Activated CD4-positive, alpha-beta T cell treated with anti-CD3 and anti-CD28 coated beads, Interleukin-2, amount 10 ng/mL, durations not matched to agents 7 days and 5 days (primary cell): ENCODE measurements at regions not wholly inside any gene's neighbourhood (a gene's known extent, or its start where the extent isn't known, plus 50 kb on each side); places are given as distances from the start of the nearest gene placed in this dataset.

ENCODE experiments used
- CTCF ChIA-PET: fragments of 350-600 bp; sonication (Branson Sonifier 250); formaldehyde crosslinking; loops from one replicate; lab custom pipeline; 2021; ENCODE audit warnings: antibody characterized with exemption; lab: Charles Lee
- POLR2A ChIA-PET: fragments of 350-600 bp; sonication (Branson Sonifier 250); formaldehyde crosslinking; loops from one replicate; lab custom pipeline; 2021; ENCODE audit warnings: antibody characterized with exemption; lab: Charles Lee
- DNase-seq: peaks from one replicate; pipeline ENCODE4 v3.0.0-alpha.2; 2020
- H3K27ac Mint-ChIP-seq: one replicate; pipeline ENCODE4 v1.8.0; 2021; ENCODE audit warnings: mild to moderate bottlenecking, moderate library complexity, mixed read lengths
- H3K27me3 Mint-ChIP-seq: one replicate; pipeline ENCODE4 v1.8.0; 2021; ENCODE audit warnings: mixed read lengths
- H3K36me3 Mint-ChIP-seq: one replicate; pipeline ENCODE4 v1.8.0; 2021; ENCODE audit warnings: low read depth, mixed read lengths
- H3K4me1 Mint-ChIP-seq: one replicate; pipeline ENCODE4 v1.8.0; 2021; ENCODE audit warnings: mixed read lengths
- H3K4me3 Mint-ChIP-seq: one replicate; pipeline ENCODE4 v1.8.0; 2021; ENCODE audit warnings: mild to moderate bottlenecking, moderate library complexity, mixed read lengths
- H3K9me3 Mint-ChIP-seq: one replicate; pipeline ENCODE4 v1.8.0; 2021; ENCODE audit warnings: mixed read lengths

DNA sequence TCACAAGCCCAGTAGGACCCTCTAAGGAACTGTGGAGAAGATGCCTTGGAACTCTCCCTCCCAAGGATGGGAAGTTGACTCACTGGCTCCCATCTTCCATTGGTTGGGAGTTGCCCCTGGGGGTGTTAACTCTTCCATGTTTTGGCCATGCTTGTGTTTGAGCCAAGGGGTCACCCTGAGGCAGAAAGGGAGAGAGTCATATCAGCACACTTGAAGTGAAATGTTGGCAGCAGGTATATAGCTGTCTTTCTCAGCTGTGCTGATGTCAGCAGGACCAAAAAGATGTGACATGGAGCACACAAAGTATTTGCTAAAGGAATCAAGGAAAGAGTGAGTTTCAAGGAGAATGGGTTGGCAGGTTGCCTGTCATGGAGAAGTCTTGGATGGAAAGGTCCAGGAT lies 359.4 kb downstream of the RPS24 start:
- Mint-ChIP-seq H3K4me3 (no peak overlapping the region), H3K36me3 (no peaks in the 10 kb centered on the region), H3K9me3 (no peaks in the 10 kb centered on the region), H3K27me3 (no peaks in the 10 kb centered on the region), H3K27ac (no peak overlapping the region), H3K4me1 (no peaks in the 10 kb centered on the region)
- POLR2A ChIA-PET: no interaction called here
- no peak for DNase-seq
- CTCF ChIA-PET: no interaction called here

DNA sequence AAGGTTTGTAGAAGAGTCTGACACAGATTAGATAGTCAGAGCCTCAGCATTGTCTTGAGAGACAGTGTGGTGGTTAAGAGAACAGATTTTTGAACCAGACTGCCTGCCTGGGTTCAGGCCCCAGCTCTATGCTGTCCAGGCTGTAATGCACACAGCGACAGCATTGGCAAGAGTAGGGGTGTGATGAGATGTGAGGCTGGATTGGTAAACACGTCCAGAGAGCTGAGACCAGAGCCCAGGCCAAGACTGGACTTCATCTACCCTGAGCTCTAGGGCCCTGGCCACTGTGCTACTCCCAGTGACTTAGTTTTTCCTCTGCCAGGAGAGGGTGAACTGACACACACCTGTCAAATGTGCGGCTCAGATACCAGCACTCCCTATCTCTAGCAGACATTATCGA lies 360.4 kb downstream of the RPS24 start:
- H3K27ac Mint-ChIP-seq: no peak overlapping the region
- H3K27me3 Mint-ChIP-seq: no peaks in the 10 kb centered on the region
- POLR2A ChIA-PET: no interaction called here
- CTCF ChIA-PET: no interaction called here
- DNase-seq: no peak
- no peak overlapping the region for H3K4me3 Mint-ChIP-seq
- no peaks in the 10 kb centered on the region for H3K9me3 Mint-ChIP-seq
- no peaks in the 10 kb centered on the region for H3K4me1 Mint-ChIP-seq
- H3K36me3 Mint-ChIP-seq: no peaks in the 10 kb centered on the region

DNA sequence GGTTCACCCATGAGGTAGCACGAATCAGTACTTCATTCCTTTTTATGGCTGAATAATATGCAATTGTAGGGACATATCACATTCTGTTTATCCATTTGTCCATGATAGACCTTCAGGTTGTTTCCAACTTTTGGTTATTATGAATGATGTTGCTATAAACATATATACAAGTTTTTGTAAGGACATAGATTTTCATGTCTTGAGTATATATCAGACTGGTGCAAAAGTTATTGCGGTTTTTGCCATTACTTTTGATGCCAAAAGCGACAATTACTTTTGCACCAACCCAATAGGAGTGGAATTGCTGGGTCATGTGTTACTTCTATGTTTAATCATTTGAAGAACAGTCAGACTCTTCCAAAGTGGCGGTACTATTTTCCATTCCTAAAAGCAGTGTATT lies 361.5 kb downstream of the RPS24 start:
- POLR2A ChIA-PET: no interaction called here
- no peak for DNase-seq
- no peaks in the 10 kb centered on the region for H3K9me3 Mint-ChIP-seq

DNA sequence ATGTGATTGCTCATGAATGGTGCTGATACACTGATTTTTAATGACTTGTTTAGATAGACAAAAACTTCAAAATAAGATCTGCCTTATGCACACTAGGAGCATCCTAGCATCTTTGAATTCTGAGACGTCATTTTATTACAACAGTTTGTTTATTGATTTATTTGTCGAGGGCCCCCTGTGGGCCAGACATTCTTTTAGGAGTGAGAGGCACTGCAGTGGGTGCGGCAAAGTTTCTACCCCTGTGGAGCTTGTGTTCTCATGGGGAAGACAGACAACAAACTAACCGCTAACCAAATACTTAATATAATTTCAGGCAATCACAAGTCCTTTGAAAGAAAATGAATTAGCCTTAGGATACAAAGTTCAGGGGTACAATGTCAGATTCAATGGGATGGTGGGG lies 363.1 kb downstream of the RPS24 start:
- POLR2A ChIA-PET: no interaction called here
- Mint-ChIP-seq H3K27me3 (no peaks in the 10 kb centered on the region), H3K4me3 (no peak overlapping the region), H3K9me3 (no peaks in the 10 kb centered on the region), H3K4me1 (no peaks in the 10 kb centered on the region), H3K27ac (no peak overlapping the region), H3K36me3 (no peaks in the 10 kb centered on the region)
- CTCF ChIA-PET: interaction anchor here (1.6 kb wide), 1 partner anchor 10 kb away, joined by 3 read pairs; no protein-coding TSS in a partner anchor
- no peak for DNase-seq

More for the DNA sequence above, 361.5 kb downstream of the RPS24 start:
- Mint-ChIP-seq H3K4me3 (no peak overlapping the region), H3K4me1 (no peaks in the 10 kb centered on the region), H3K27me3 (no peaks in the 10 kb centered on the region), H3K36me3 (no peaks in the 10 kb centered on the region), H3K27ac (no peak overlapping the region)
- CTCF ChIA-PET: no interaction called here

GRCh38 chr10:78397786-78398185 lies 364.1 kb downstream of the RPS24 start:
- Mint-ChIP-seq H3K36me3 (no peaks in the 10 kb centered on the region), H3K4me1 (no peaks in the 10 kb centered on the region), H3K27me3 (no peaks in the 10 kb centered on the region), H3K9me3 (no peaks in the 10 kb centered on the region), H3K4me3 (no peak overlapping the region), H3K27ac (no peak overlapping the region)
- ChIA-PET POLR2A (no interaction called here), CTCF (interaction anchor here (0.6 to 1.6 kb wide), 2 partner anchors 9 to 11 kb away, joined by 3 to 5 read pairs; no protein-coding TSS in a partner anchor)
- DNase-seq: no peak

- no peak overlapping the region for H3K27ac Mint-ChIP-seq
- CTCF ChIA-PET: no interaction called here
- DNase-seq: no peak
Observed at GRCh38 chr10:78398382-78398781, 364.7 kb downstream of the RPS24 start.

DNA sequence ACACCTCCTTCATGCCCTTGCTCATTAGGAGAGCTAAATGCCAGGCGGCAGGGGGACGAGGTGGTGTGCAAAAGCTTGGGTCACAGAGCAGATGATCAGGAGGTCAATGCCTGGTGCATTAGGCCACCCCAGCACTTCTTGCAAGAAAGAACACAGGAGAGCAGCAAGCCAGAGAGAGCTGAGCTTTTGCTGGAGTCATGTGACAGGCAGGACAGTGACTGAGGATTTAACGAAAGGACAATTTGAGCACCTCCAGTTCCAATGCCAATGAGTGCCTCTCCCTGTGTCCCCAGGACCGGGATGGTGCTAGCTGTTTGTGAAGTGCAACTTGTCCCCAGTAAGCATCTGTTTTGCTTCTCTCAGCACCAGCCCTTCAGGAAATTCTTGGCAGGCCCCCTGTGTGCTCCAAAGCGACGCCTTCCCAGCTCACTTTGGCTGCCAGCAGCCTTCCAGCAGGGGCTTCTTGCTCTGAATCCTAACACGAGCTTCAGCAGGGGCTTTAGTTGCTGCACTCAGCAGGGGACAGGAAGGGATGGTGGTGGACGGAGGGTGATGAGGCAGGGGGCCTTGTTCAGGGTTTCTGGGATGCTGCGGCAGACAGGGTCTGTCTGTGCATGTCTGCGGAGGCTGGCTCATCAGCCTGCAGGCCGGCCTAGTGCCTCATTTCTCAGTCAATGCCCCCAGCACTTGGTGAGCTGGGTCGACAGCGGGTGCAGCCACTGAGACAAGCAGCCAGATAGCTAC lies 368.1 kb downstream of the RPS24 start:
- CTCF ChIA-PET: no interaction called here
- H3K9me3 Mint-ChIP-seq: no peaks in the 10 kb centered on the region
- POLR2A ChIA-PET: no interaction called here

More at GRCh38 chr10:78398382-78398781, 364.7 kb downstream of the RPS24 start:
- Mint-ChIP-seq H3K36me3 (no peaks in the 10 kb centered on the region), H3K4me1 (no peaks in the 10 kb centered on the region), H3K27me3 (no peaks in the 10 kb centered on the region), H3K9me3 (no peaks in the 10 kb centered on the region), H3K4me3 (no peak overlapping the region)
- POLR2A ChIA-PET: no interaction called here

GRCh38 chr10:78402591-78402990 lies 368.9 kb downstream of the RPS24 start:
- Mint-ChIP-seq H3K27me3 (peaks cover 14% of the 10 kb centered on the region), H3K9me3 (no peaks in the 10 kb centered on the region), H3K4me3 (no peak overlapping the region), H3K27ac (no peak overlapping the region), H3K36me3 (no peaks in the 10 kb centered on the region), H3K4me1 (peaks cover 4% of the 10 kb centered on the region)
- no peak for DNase-seq
- CTCF ChIA-PET: no interaction called here
- POLR2A ChIA-PET: no interaction called here

More for the DNA sequence above, 368.1 kb downstream of the RPS24 start:
- Mint-ChIP-seq H3K27me3 (peaks cover 12% of the 10 kb centered on the region), H3K27ac (no peak overlapping the region), H3K4me1 (peaks cover 1% of the 10 kb centered on the region), H3K36me3 (no peaks in the 10 kb centered on the region), H3K4me3 (no peak overlapping the region)
- no peak for DNase-seq

GRCh38 chr10:78403781-78404180 lies 370.1 kb downstream of the RPS24 start:
- Mint-ChIP-seq H3K36me3 (no peaks in the 10 kb centered on the region), H3K9me3 (no peaks in the 10 kb centered on the region), H3K27ac (no peak overlapping the region), H3K4me3 (no peak overlapping the region), H3K27me3 (peaks cover 14% of the 10 kb centered on the region), H3K4me1 (peaks cover 4% of the 10 kb centered on the region)
- CTCF ChIA-PET: no interaction called here
- DNase-seq: no peak
- POLR2A ChIA-PET: no interaction called here

DNA sequence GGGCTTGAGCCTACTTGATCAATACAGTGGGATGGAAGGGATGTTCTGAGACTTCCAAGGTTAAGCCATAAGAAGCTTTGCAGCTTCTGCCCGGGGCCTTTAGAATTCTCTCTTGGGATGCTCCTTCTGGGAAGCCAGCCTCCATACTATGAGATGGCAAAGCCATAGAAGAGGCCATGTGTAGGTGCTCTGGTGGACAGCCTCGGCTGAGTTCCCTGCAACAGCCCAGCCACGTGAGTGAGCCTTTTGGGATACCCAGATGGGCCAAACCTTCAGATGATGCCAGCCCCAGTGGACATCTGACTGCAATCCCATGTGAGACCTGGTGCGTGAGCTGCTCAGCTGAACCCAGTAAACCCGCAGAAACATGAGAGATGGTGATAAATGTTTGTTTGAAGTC lies 370.6 kb downstream of the RPS24 start:
- peaks cover 14% of the 10 kb centered on the region for H3K27me3 Mint-ChIP-seq
- H3K9me3 Mint-ChIP-seq: no peaks in the 10 kb centered on the region
- no peaks in the 10 kb centered on the region for H3K36me3 Mint-ChIP-seq
- no peak for DNase-seq
- no peak overlapping the region for H3K4me3 Mint-ChIP-seq
- ChIA-PET CTCF (no interaction called here), POLR2A (no interaction called here)
- H3K27ac Mint-ChIP-seq: no peak overlapping the region
- H3K4me1 Mint-ChIP-seq: peaks cover 4% of the 10 kb centered on the region

- H3K9me3 Mint-ChIP-seq: no peaks in the 10 kb centered on the region
- no peaks in the 10 kb centered on the region for H3K36me3 Mint-ChIP-seq
- H3K27ac Mint-ChIP-seq: no peak overlapping the region
- H3K4me3 Mint-ChIP-seq: no peak overlapping the region
- ChIA-PET POLR2A (no interaction called here), CTCF (no interaction called here)
- peaks cover 4% of the 10 kb centered on the region for H3K4me1 Mint-ChIP-seq
- H3K27me3 Mint-ChIP-seq: peaks cover 14% of the 10 kb centered on the region
- no peak for DNase-seq
Observed at GRCh38 chr10:78405231-78405630, 371.6 kb downstream of the RPS24 start.

GRCh38 chr10:78405736-78406135 lies 372.1 kb downstream of the RPS24 start:
- ChIA-PET POLR2A (interaction anchor here (0.6 kb wide), 1 partner anchor 37 kb away, joined by 3 read pairs; no protein-coding TSS in a partner anchor), CTCF (no interaction called here)
- H3K27ac Mint-ChIP-seq: no peak overlapping the region
- no peak overlapping the region for H3K4me3 Mint-ChIP-seq
- peaks cover 4% of the 10 kb centered on the region for H3K4me1 Mint-ChIP-seq
- peaks cover 14% of the 10 kb centered on the region for H3K27me3 Mint-ChIP-seq
- H3K36me3 Mint-ChIP-seq: no peaks in the 10 kb centered on the region
- no peak for DNase-seq
- no peaks in the 10 kb centered on the region for H3K9me3 Mint-ChIP-seq

DNA sequence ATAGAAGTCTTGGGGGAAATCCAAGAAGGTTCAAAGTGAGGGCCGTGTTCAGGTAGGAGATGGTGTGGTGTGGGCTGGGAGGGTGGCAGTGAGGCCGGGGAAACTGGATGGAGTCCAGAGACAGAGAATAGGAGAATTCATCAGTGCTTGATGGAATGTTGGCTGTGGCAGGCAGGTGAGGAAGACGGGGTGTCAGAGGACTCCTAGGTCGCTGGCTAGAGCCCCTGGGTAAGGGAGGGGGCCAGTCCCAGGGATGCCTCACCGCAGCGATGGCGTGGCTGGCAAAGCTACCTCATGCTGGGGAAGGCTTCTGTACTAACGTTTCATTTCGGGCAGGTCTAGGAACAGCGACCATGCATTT lies 373.0 kb downstream of the RPS24 start:
- Mint-ChIP-seq H3K4me1 (peaks cover 4% of the 10 kb centered on the region), H3K27ac (no peak overlapping the region), H3K9me3 (no peaks in the 10 kb centered on the region), H3K36me3 (no peaks in the 10 kb centered on the region), H3K4me3 (peak overlapping the region; percentile 52), H3K27me3 (peaks cover 14% of the 10 kb centered on the region)
- CTCF ChIA-PET: no interaction called here
- POLR2A ChIA-PET: no interaction called here
- no peak for DNase-seq
